ENCODE measurements at regions not wholly inside any gene's neighbourhood (a gene's known extent, or its start where the extent isn't known, plus 50 kb on each side); places are given as distances from the start of the nearest gene placed in this dataset.

DNA sequence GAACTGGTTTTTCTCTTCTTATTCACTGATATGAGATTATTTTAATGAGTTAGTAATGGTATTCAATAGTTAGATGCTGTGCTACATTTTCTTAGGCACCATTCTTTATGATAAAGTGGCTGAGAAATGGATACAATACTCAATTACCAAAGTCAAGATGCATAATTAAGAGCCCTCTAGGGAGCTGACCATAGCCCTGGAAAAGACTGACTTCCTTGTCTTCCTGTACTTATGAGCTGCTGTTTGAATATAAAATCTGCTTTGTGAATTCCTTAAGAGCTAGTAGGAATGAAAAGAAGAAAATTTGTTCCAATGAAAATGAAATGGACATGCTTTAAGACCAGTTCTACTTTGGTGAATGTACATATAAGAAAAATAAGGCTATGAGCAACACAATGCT is 452.3 kb downstream of the KCNA4 start:
- Mint-ChIP-seq H3K9me3 (ENCODE audit: insufficient read depth) (peaks cover 9% of the 10 kb centered on the region), H3K4me3 (no peak overlapping the region), H3K4me1 (no peaks in the 10 kb centered on the region), H3K27ac (no peak overlapping the region), H3K27me3 (no peaks in the 10 kb centered on the region)
- DNase-seq (no peak), ATAC-seq (ENCODE audit: low read depth) (no peak)
- ChIA-PET POLR2A (no interaction called here), CTCF (no interaction called here)
- H3K36me3 ChIP-seq (replicated peaks in 1 of 2; ENCODE audit: control extremely low read depth in 1 of 2, control insufficient read depth in 1 of 2, extremely low read depth in 1 of 2, insufficient read depth in 2 of 2, low read length in 1 of 2) = no peaks in the 10 kb centered on the region
- H3K4me1 ChIP-seq (ENCODE audit: control insufficient read depth in 2 of 2, insufficient read depth in 2 of 2, low read length in 2 of 2) = no peaks in the 10 kb centered on the region
- H3K4me3 ChIP-seq (ENCODE audit: control extremely low read depth in 1 of 5, extremely low read depth in 1 of 5, insufficient read depth in 1 of 5, low read depth in 2 of 5, low read length in 4 of 5) = no peak overlapping the region
- no peak overlapping the region for H2AFZ ChIP-seq (ENCODE audit: insufficient read depth, low read depth, low read length, poor library complexity, severe bottlenecking)
- H3K79me2 ChIP-seq (ENCODE audit: control insufficient read depth, insufficient read depth, low read length) = no peaks in the 10 kb centered on the region
- no peak overlapping the region for H3K4me2 ChIP-seq (replicated peaks; ENCODE audit: low read depth, low read length, poor library complexity, severe bottlenecking)
- H3K9ac ChIP-seq (ENCODE audit: low read length) = no peak overlapping the region
- no peaks in the 10 kb centered on the region for H4K20me1 ChIP-seq (ENCODE audit: control insufficient read depth, insufficient read depth, low read length, poor library complexity, severe bottlenecking)
- H3K9me3 ChIP-seq (ENCODE audit: control extremely low read depth in 1 of 3, control insufficient read depth in 2 of 3, insufficient read depth in 1 of 3, low read length in 2 of 3) = no peaks in the 10 kb centered on the region
- intact Hi-C loops (cut with micrococcal nuclease) = no loop called here
- TF ChIP-seq, protein P1, sequence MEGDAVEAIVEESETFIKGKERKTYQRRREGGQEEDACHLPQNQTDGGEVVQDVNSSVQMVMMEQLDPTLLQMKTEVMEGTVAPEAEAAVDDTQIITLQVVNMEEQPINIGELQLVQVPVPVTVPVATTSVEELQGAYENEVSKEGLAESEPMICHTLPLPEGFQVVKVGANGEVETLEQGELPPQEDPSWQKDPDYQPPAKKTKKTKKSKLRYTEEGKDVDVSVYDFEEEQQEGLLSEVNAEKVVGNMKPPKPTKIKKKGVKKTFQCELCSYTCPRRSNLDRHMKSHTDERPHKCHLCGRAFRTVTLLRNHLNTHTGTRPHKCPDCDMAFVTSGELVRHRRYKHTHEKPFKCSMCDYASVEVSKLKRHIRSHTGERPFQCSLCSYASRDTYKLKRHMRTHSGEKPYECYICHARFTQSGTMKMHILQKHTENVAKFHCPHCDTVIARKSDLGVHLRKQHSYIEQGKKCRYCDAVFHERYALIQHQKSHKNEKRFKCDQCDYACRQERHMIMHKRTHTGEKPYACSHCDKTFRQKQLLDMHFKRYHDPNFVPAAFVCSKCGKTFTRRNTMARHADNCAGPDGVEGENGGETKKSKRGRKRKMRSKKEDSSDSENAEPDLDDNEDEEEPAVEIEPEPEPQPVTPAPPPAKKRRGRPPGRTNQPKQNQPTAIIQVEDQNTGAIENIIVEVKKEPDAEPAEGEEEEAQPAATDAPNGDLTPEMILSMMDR (IDR thresholded peaks at IDR 0.05) = no peak
- no peak for TF ChIP-seq EZH2 (IDR thresholded peaks at IDR 0.05; ENCODE audit: borderline replicate concordance, insufficient read depth, low read depth, low read length, poor library complexity, severe bottlenecking)
- no peak overlapping the region for H3K27ac ChIP-seq (ENCODE audit: low read length in 2 of 2)
- no peaks in the 10 kb centered on the region for H3K27me3 ChIP-seq (replicated peaks in 1 of 4; ENCODE audit: control extremely low read depth in 1 of 4, control insufficient read depth in 3 of 4, insufficient read depth in 4 of 4, low read length in 3 of 4)

DNA sequence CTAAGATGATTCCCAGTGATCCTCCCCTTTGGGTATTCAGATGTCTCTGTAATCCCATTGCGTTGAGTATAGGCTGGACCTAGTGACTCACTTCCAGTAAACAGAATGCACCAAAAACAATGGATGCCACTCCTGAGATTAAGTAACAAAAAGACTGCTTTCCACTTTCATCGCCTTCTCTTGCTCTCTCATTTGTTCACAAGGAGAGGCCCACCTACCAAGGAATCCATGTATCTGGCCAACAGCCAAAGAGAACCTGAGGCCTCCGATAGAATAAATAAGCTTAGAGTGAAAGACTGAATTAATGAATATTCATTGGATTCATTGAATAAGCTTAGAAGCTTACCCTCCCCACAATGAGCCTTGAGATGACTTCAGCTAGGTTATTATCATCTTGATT is 454.6 kb downstream of the KCNA4 start:
- Histone ChIP-seq H3K79me2 (ENCODE audit: control insufficient read depth, insufficient read depth, low read length) (no peaks in the 10 kb centered on the region), H3K36me3 (replicated peaks in 1 of 2; ENCODE audit: control extremely low read depth in 1 of 2, control insufficient read depth in 1 of 2, extremely low read depth in 1 of 2, insufficient read depth in 2 of 2, low read length in 1 of 2) (no peaks in the 10 kb centered on the region), H3K9ac (ENCODE audit: low read length) (no peak overlapping the region), H3K4me3 (ENCODE audit: control extremely low read depth in 1 of 5, extremely low read depth in 1 of 5, insufficient read depth in 1 of 5, low read depth in 2 of 5, low read length in 4 of 5) (no peak overlapping the region), H3K27me3 (replicated peaks in 1 of 4; ENCODE audit: control extremely low read depth in 1 of 4, control insufficient read depth in 3 of 4, insufficient read depth in 4 of 4, low read length in 3 of 4) (no peaks in the 10 kb centered on the region), H3K9me3 (ENCODE audit: control extremely low read depth in 1 of 3, control insufficient read depth in 2 of 3, insufficient read depth in 1 of 3, low read length in 2 of 3) (no peaks in the 10 kb centered on the region), H3K27ac (ENCODE audit: low read length in 2 of 2) (no peak overlapping the region), H4K20me1 (ENCODE audit: control insufficient read depth, insufficient read depth, low read length, poor library complexity, severe bottlenecking) (no peaks in the 10 kb centered on the region), H3K4me2 (replicated peaks; ENCODE audit: low read depth, low read length, poor library complexity, severe bottlenecking) (no peak overlapping the region), H2AFZ (ENCODE audit: insufficient read depth, low read depth, low read length, poor library complexity, severe bottlenecking) (no peak overlapping the region), H3K4me1 (ENCODE audit: control insufficient read depth in 2 of 2, insufficient read depth in 2 of 2, low read length in 2 of 2) (no peaks in the 10 kb centered on the region)
- no peak for TF ChIP-seq EZH2 (IDR thresholded peaks at IDR 0.05; ENCODE audit: borderline replicate concordance, insufficient read depth, low read depth, low read length, poor library complexity, severe bottlenecking)
- TF ChIP-seq, protein P1 (IDR thresholded peaks at IDR 0.05) = no peak
- ChIA-PET CTCF (no interaction called here), POLR2A (no interaction called here)
- 91% methylated on average over 1 of the region's 3 CpGs for WGBS (ENCODE audit: insufficient coverage)
- DNase-seq = no peak
- no peaks in the 10 kb centered on the region for H3K27me3 Mint-ChIP-seq
- H3K4me3 Mint-ChIP-seq = no peak overlapping the region
- intact Hi-C loops (cut with micrococcal nuclease) = no loop called here
- no peak overlapping the region for H3K27ac Mint-ChIP-seq
- peaks cover 3% of the 10 kb centered on the region for H3K9me3 Mint-ChIP-seq (ENCODE audit: insufficient read depth)
- ATAC-seq (ENCODE audit: low read depth) = no peak
- H3K4me1 Mint-ChIP-seq = no peaks in the 10 kb centered on the region

All from B cell (primary cell).